Osteoblast (primary cell): ENCODE measurements at regions not wholly inside any gene's neighbourhood (a gene's known extent, or its start where the extent isn't known, plus 50 kb on each side); places are given as distances from the start of the nearest gene placed in this dataset.

ENCODE experiments used
- DNase-seq: peaks from one replicate; pipeline ENCODE4 v3.0.0; 2011; ENCODE audit warnings: low spot score, mixed read lengths; ENCODE audit not compliant: insufficient read length; ENCODE audit errors: missing footprints
- H2AFZ ChIP-seq: 2 replicates; pipeline ENCODE4 v1.6.0; 2011; ENCODE audit warnings: mild to moderate bottlenecking, low read length
- H3K27ac ChIP-seq: 2 replicates; pipeline ENCODE4 v1.5.1; 2011; ENCODE audit warnings: mild to moderate bottlenecking, low read depth, low read length, moderate library complexity
- H3K27me3 ChIP-seq: 2 replicates; pipeline ENCODE4 v1.6.0; 2012; ENCODE audit warnings: mild to moderate bottlenecking, control low read depth, inconsistent platforms, low read length, moderate library complexity; ENCODE audit not compliant: insufficient read depth
- H3K36me3 ChIP-seq: 2 replicates; pipeline ENCODE4 v1.5.1; 2011; ENCODE audit warnings: mild to moderate bottlenecking, low read length, control low read depth, moderate library complexity; ENCODE audit not compliant: insufficient read depth
- H3K4me1 ChIP-seq: 2 replicates; pipeline ENCODE4 v1.5.1; 2011; ENCODE audit warnings: mild to moderate bottlenecking, low read length, control low read depth, moderate library complexity; ENCODE audit not compliant: insufficient read depth
- H3K4me2 ChIP-seq: 2 replicates; pipeline ENCODE4 v1.6.0; 2011; ENCODE audit warnings: mild to moderate bottlenecking, low read length; ENCODE audit not compliant: insufficient read depth
- H3K4me3 ChIP-seq: fragments of 200-600 bp; sonication (generic); 3 replicates; pipeline ENCODE4 v1.5.1; 2012; ENCODE audit warnings: mild to moderate bottlenecking, low read length, inconsistent platforms; ENCODE audit not compliant: insufficient read depth
- H3K79me2 ChIP-seq: 2 replicates; pipeline ENCODE4 v1.6.0; 2012; ENCODE audit warnings: mild to moderate bottlenecking, low read length, control low read depth, inconsistent platforms; ENCODE audit not compliant: insufficient read depth
- H3K9me3 ChIP-seq: 2 replicates; pipeline ENCODE4 v1.5.1; 2011; ENCODE audit warnings: low read depth, low read length, control low read depth
- H4K20me1 ChIP-seq: 2 replicates; pipeline ENCODE4 v1.6.0; 2012; ENCODE audit warnings: mild to moderate bottlenecking, low read length, control low read depth; ENCODE audit not compliant: insufficient read depth
- CTCF ChIP-seq: IDR thresholded peaks from 2 replicates; pipeline ENCODE4 v1.5.1; 2011; ENCODE audit warnings: mild to moderate bottlenecking, low read depth, low read length, moderate library complexity; ENCODE audit errors: extremely low read depth

GRCh38 chr7:114212721-114213429 lies 201.7 kb upstream of the FOXP2 start:
- H2AFZ ChIP-seq = no peak overlapping the region
- H3K27ac ChIP-seq = no peak overlapping the region
- no peaks in the 10 kb centered on the region for H3K9me3 ChIP-seq
- no peaks in the 10 kb centered on the region for H4K20me1 ChIP-seq
- no peaks in the 10 kb centered on the region for H3K27me3 ChIP-seq
- H3K79me2 ChIP-seq = no peaks in the 10 kb centered on the region
- no peak overlapping the region for H3K4me2 ChIP-seq
- TF ChIP-seq CTCF = no peak
- H3K4me3 ChIP-seq = no peak overlapping the region
- DNase-seq = no peak
- H3K36me3 ChIP-seq = no peaks in the 10 kb centered on the region
- H3K4me1 ChIP-seq = no peaks in the 10 kb centered on the region

DNA sequence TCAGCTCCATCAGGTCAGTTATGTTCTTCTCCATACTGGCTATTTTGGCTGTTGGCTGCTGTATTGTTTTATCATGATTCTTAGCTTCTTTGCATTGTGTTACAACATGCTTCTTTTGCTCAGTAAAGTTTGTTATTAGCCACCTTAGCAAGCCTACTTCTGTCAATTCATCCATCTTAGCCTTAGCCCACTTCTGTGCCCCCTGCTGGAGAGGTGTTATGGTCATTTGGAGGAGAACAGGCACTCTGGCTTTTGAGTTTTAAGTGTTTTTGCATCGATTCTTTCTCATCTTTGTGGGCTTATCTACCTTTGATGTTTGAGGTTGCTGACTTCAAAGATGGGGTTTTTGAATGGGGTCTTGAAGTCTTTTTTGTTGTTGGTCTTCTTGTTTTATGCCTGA lies 204.6 kb upstream of the FOXP2 start:
- no peak for TF ChIP-seq CTCF
- Histone ChIP-seq H3K9me3 (no peaks in the 10 kb centered on the region), H3K27me3 (no peaks in the 10 kb centered on the region), H3K4me1 (no peaks in the 10 kb centered on the region), H4K20me1 (no peaks in the 10 kb centered on the region), H3K36me3 (no peaks in the 10 kb centered on the region), H3K27ac (no peak overlapping the region), H3K4me2 (no peak overlapping the region), H3K4me3 (no peak overlapping the region), H3K79me2 (no peaks in the 10 kb centered on the region), H2AFZ (no peak overlapping the region)
- no peak for DNase-seq

- Histone ChIP-seq H3K79me2 (no peaks in the 10 kb centered on the region), H3K9me3 (no peaks in the 10 kb centered on the region), H3K36me3 (no peaks in the 10 kb centered on the region), H3K4me2 (no peak overlapping the region), H3K27me3 (no peaks in the 10 kb centered on the region), H3K27ac (no peak overlapping the region), H3K4me1 (no peaks in the 10 kb centered on the region), H3K4me3 (no peak overlapping the region), H2AFZ (no peak overlapping the region), H4K20me1 (no peaks in the 10 kb centered on the region)
- DNase-seq = no peak
- TF ChIP-seq CTCF = no peak
Observed at GRCh38 chr7:114206688-114207087, 207.9 kb upstream of the FOXP2 start.

- no peak overlapping the region for H3K27ac ChIP-seq
- no peak overlapping the region for H3K4me2 ChIP-seq
- no peaks in the 10 kb centered on the region for H3K27me3 ChIP-seq
- no peak for TF ChIP-seq CTCF
- H3K4me3 ChIP-seq = no peak overlapping the region
- no peaks in the 10 kb centered on the region for H4K20me1 ChIP-seq
- no peak for DNase-seq
- no peaks in the 10 kb centered on the region for H3K9me3 ChIP-seq
- no peaks in the 10 kb centered on the region for H3K4me1 ChIP-seq
- H3K36me3 ChIP-seq = no peaks in the 10 kb centered on the region
- no peaks in the 10 kb centered on the region for H3K79me2 ChIP-seq
- no peak overlapping the region for H2AFZ ChIP-seq
Observed at GRCh38 chr7:114196517-114196916, 218.1 kb upstream of the FOXP2 start.
